Right hindlimb (tissue), 1 donor: ENCODE measurements at regions not wholly inside any gene's neighbourhood (a gene's known extent, or its start where the extent isn't known, plus 50 kb on each side); places are given as distances from the start of the nearest gene placed in this dataset.
"Not testable (repeated sequence)": the region's sequence is repeated elsewhere in the genome, so short reads cannot be mapped to it uniquely, and the experiment has no call there.

Experiments used
- DNase-seq: peaks from one replicate; pipeline ENCODE4 v3.0.0-alpha.2; 2018

DNA sequence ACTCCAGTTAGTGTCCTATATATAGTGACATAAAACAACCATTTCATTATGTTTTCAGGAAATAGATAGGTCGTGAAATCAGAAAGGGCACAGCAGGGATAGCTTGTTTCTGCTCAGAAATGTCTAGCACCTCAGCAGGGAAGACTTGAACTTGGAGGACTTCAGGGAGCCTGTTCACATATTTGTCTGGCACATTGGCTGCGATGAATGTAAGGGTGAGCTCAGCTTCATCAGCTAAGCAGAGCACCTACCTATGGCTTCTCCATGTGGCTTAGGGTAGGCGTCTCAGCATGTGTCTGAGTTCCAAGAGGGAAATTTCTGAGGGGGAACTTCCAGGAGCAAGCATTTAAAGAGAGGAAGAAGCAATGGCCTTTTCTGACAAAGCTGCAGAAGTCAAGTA lies 126.2 kb downstream of the PCDH10 start:
- no peak for DNase-seq

DNA sequence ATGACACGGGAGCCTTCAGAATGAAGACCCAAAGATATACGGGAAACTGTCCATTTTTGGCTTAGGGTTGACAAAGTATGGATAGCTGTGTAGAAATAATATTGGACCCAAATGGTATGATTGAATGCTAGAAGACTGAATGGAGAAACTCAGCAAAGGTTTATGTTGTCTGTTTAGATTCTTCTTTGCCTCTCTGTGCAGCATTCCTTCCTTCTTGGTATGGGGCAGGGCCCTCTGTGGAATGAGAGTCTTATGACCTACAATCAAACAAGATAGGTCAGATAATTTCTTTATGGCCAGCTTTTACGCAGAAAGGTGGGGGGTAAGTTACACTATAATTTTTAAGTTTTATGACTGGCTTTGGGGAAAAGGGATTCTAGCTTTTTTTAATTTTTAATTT lies 124.3 kb downstream of the PCDH10 start:
- DNase-seq = no peak

DNA sequence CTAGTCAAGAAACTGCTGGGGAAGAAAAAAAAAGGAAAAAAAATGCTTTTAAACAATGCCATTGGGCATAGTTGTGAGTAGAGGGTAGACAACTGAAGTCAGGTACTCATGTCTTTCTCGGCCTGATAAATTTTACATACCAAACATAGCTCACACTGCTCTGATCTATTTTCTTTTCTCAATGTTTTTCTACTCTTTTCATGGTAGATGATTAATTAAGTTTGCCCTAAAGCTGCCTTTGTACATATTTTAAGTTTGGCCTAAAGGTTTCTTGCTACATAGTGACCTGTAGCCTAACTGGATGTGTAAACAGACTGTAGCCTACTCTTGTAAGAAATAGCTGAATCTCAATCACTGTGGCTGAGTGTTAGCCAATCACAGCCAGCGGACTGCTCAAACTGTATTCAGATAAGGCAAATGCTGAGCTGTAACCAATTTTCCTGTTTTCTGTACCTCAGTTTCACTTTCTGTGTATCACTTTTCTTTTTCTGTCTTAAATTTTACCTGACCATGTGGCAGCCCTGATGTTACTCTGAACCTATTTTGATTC lies 121.0 kb downstream of the PCDH10 start:
- DNase-seq = no peak

DNA sequence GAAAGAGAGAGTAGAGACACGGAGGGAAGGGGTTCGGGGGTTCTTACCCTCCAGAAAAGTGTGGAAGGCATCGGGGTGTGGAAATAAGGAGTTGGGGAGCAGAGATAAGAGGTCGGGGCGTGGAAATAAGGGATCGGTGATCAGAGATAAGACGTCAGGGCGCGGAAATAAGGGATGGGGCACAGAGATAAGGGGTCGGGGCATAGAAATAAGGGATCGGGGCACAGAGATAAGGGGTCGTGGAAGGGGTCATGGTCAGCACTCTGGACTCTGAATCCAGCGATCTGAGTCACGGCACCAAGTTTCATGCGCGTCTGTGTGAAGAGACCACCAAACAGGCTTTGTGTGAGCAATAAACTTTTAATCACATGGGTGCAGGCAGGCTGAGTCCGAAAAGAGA lies 119.1 kb downstream of the PCDH10 start:
- no peak for DNase-seq

GRCh38 chr4:133267506-133267905 lies 118.4 kb downstream of the PCDH10 start:
- DNase-seq = not testable (repeated sequence)

DNA sequence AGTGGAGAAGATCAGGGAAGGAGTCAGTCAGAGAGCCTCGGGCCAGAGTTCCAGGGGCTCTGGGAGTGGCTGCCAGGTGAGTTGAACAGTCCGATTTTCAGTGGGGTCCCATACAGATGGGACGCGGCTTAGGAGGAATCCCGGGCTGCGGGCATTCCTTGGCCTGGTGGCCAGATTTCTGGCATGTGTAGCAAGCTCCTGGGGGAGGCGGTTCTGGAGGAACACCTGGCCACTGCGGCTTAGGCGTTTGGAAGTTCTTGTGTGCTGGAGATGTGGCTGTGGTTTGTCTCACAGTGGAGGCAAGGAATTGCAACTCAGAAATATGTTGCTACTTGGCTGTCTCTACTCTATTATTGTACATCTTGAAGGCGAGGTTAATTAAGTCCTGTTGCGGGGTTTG lies 117.9 kb downstream of the PCDH10 start:
- not testable (repeated sequence) for DNase-seq

- DNase-seq = not testable (repeated sequence)
These were observed 115.2 kb downstream of the PCDH10 start for GRCh38 chr4:133264251-133264650.

DNA sequence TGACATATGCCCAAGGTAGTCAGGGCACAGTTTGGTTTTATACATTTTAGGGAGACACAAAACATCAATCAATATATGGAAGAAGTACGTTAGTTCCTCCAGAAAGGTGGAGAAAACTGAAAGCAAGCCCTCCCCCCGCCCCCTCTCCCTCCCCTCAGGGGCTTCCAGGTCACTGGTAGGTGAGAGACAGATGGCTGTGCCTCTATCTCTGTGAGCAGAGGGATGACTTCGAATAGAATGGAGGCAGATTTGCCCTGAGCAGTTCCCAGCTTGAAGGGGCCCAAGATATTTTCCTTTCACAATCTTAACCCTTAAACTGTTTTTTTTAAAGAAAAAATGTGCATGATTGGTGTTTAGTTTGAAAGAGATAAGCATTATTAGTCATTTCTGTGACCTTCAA lies 114.0 kb downstream of the PCDH10 start:
- no peak for DNase-seq

DNA sequence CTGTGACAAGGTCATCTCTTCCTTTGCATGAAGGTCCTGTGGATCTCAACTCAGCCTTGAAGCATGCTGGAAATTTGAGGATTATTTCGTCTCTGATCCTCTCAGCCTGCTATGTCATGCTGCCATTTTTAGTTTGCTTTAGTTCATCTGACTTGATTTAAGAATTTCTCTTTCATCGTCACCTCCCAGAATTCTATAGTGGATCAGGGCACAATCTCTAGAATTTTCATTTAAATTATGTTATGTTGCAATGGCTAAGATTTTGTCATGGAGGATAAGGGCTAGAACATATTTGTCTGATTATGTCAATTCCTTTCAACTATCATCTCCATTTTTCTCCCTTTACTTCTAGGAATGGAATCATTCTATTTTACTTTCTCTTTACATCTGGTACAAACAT lies 98.8 kb downstream of the PCDH10 start:
- DNase-seq = no peak

DNA sequence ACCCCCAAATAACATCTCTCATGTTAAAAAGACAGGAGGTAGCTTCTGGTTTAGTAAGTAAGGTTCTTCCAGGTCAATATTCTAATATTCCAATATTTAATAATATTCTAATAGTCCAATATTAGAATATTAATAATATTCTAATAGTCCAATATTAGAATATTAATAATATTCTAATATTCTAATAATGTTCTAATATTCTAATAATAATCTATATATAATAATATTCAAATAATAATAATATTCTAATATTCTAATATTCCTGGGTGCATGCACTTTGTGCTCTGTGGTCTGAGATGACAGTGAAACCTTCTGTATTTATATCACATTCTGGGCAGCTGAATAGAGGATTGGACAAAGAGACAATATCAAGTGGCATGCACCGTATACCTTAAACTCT lies 96.1 kb downstream of the PCDH10 start:
- DNase-seq = no peak
